A673 (cell line): ENCODE measurements at regions not wholly inside any gene's neighbourhood (a gene's known extent, or its start where the extent isn't known, plus 50 kb on each side); places are given as distances from the start of the nearest gene placed in this dataset.

Experiments used
- BruUV-seq: library from RNA; stranded (reverse); fragments of 400-500 nt; replicated peaks from 2 replicates; lab custom pipeline; 2021; lab: Mats Ljungman, UMichigan
- CTCF ChIA-PET: fragments of 300-600 bp; sonication (Branson Sonifier 250); formaldehyde crosslinking; loops from one replicate; lab custom pipeline; 2022; ENCODE audit warnings: antibody characterized with exemption; lab: Charles Lee
- POLR2A ChIA-PET: fragments of 300-600 bp; sonication (Branson Sonifier 250); formaldehyde crosslinking; loops from one replicate; lab custom pipeline; 2022; ENCODE audit warnings: antibody characterized with exemption; ENCODE audit not compliant: low non-redundant PET; lab: Charles Lee
- DNase-seq: peaks from one replicate; pipeline ENCODE4 v3.0.0-alpha.2; 2015; ENCODE audit warnings: low spot score
- H3K27ac ChIP-seq: fragments of 200-600 bp; sonication (generic); 2 replicates; pipeline ENCODE4 v1.5.1; 2016; ENCODE audit warnings: mixed run types, low read depth, mild to moderate bottlenecking, mixed read lengths, antibody characterized with exemption, low read length; ENCODE audit not compliant: poor library complexity, severe bottlenecking
- H3K27me3 ChIP-seq: fragments of 200-600 bp; sonication (generic); replicated peaks from 2 replicates; pipeline ENCODE4 v1.6.1; 2017; ENCODE audit warnings: mixed run types, low read depth, mild to moderate bottlenecking, mixed read lengths, antibody characterized with exemption, low read length; ENCODE audit not compliant: insufficient read depth, poor library complexity
- H3K36me3 ChIP-seq: fragments of 200-600 bp; sonication (generic); 2 replicates; pipeline ENCODE4 v1.6.1; 2016; ENCODE audit warnings: mixed run types, mild to moderate bottlenecking, mixed read lengths, antibody characterized with exemption, low read length; ENCODE audit not compliant: insufficient read depth, poor library complexity, severe bottlenecking
- H3K4me1 ChIP-seq: fragments of 200-600 bp; sonication (generic); 2 replicates; pipeline ENCODE4 v1.6.1; 2017; ENCODE audit warnings: mixed run types, mild to moderate bottlenecking, mixed read lengths, antibody characterized with exemption, low read length; ENCODE audit not compliant: insufficient read depth, poor library complexity, severe bottlenecking
- H3K4me3 ChIP-seq: fragments of 200-600 bp; sonication (generic); 2 replicates; pipeline ENCODE4 v1.5.1; 2016; ENCODE audit warnings: low read depth, mixed run types, mild to moderate bottlenecking, mixed read lengths, low read length; ENCODE audit not compliant: poor library complexity, severe bottlenecking
- H3K9me3 ChIP-seq: fragments of 200-600 bp; sonication (generic); 2 replicates; pipeline ENCODE4 v1.6.1; 2016; ENCODE audit warnings: mixed run types, low read depth, mild to moderate bottlenecking, mixed read lengths, antibody characterized with exemption, low read length; ENCODE audit not compliant: poor library complexity, severe bottlenecking
- CTCF ChIP-seq: fragments of 300-800, 200-600 bp; sonication (generic); conservative IDR thresholded peaks from 2 replicates; pipeline ENCODE4 v1.5.1; 2017; ENCODE audit warnings: low read depth, mild to moderate bottlenecking, antibody characterized with exemption, low read length, moderate library complexity, mixed read lengths
- EZH2 ChIP-seq: fragments of 200-600 bp; sonication (generic); IDR thresholded peaks from 2 replicates; pipeline ENCODE4 v1.6.1; 2017; ENCODE audit warnings: borderline replicate concordance, low read depth, mild to moderate bottlenecking, mixed read lengths, antibody characterized with exemption, low read length; ENCODE audit not compliant: poor library complexity, severe bottlenecking
- intact Hi-C: fragments of 100-400 bp; cut with micrococcal nuclease; formaldehyde crosslinking; loops from one replicate; pipeline ENCODE4 v1.10.0; 2022; ENCODE audit not compliant: unreplicated experiment

GRCh38 chr7:94829987-94830386 lies 77.4 kb upstream of the PPP1R9A start:
- Histone ChIP-seq H3K4me1 (no peaks in the 10 kb centered on the region), H3K27me3 (no peaks in the 10 kb centered on the region), H3K36me3 (no peaks in the 10 kb centered on the region), H3K9me3 (no peaks in the 10 kb centered on the region), H3K27ac (no peak overlapping the region), H3K4me3 (no peak overlapping the region)
- no peak for DNase-seq
- intact Hi-C loops: no loop called here
- no TSS peak for BruUV-seq
- ChIA-PET CTCF (no interaction called here), POLR2A (no interaction called here)
- no peak for TF ChIP-seq CTCF
- TF ChIP-seq EZH2: no peak

- ChIA-PET CTCF (no interaction called here), POLR2A (no interaction called here)
- Histone ChIP-seq H3K36me3 (no peaks in the 10 kb centered on the region), H3K4me3 (no peak overlapping the region), H3K4me1 (no peaks in the 10 kb centered on the region), H3K9me3 (peaks cover 5% of the 10 kb centered on the region), H3K27ac (no peak overlapping the region), H3K27me3 (no peaks in the 10 kb centered on the region)
- BruUV-seq: no TSS peak
- intact Hi-C loops: no loop called here
- no peak for TF ChIP-seq EZH2
- TF ChIP-seq CTCF: no peak
- DNase-seq: no peak
These were observed 75.3 kb upstream of the PPP1R9A start for GRCh38 chr7:94832051-94832450.

- no peak overlapping the region for H3K27ac ChIP-seq
- H3K4me3 ChIP-seq: no peak overlapping the region
- no TSS peak for BruUV-seq
- intact Hi-C loops: no loop called here
- TF ChIP-seq EZH2: no peak
- no peak for TF ChIP-seq CTCF
- H3K27me3 ChIP-seq: no peaks in the 10 kb centered on the region
- ChIA-PET POLR2A (no interaction called here), CTCF (no interaction called here)
- H3K4me1 ChIP-seq: no peaks in the 10 kb centered on the region
- peaks cover 23% of the 10 kb centered on the region for H3K9me3 ChIP-seq
- no peaks in the 10 kb centered on the region for H3K36me3 ChIP-seq
- no peak for DNase-seq
These were observed 73.0 kb upstream of the PPP1R9A start for GRCh38 chr7:94834359-94834758.
